KMS-11 (cell line): ENCODE measurements at regions not wholly inside any gene's neighbourhood (a gene's known extent, or its start where the extent isn't known, plus 50 kb on each side); places are given as distances from the start of the nearest gene placed in this dataset.

Source experiments
- H2AFZ ChIP-seq: fragments of 200-600 bp; sonication (generic); 2 replicates; pipeline ENCODE4 v1.6.1; 2016; ENCODE audit warnings: antibody characterized with exemption, mixed run types, low read depth
- H3K27ac ChIP-seq: fragments of 200-600 bp; sonication (generic); 2 replicates; pipeline ENCODE4 v1.6.1; 2016; ENCODE audit warnings: mild to moderate bottlenecking, mixed run types
- H3K27me3 ChIP-seq: fragments of 200-600 bp; sonication (generic); 2 replicates; pipeline ENCODE4 v1.6.1; 2017; ENCODE audit warnings: mild to moderate bottlenecking, low read depth, mixed run types, moderate library complexity; ENCODE audit not compliant: insufficient read depth
- H3K36me3 ChIP-seq: fragments of 200-600 bp; sonication (generic); 2 replicates; pipeline ENCODE4 v1.6.1; 2017; ENCODE audit warnings: mild to moderate bottlenecking, mixed run types; ENCODE audit not compliant: insufficient read depth
- H3K4me1 ChIP-seq: fragments of 200-600 bp; sonication (generic); 2 replicates; pipeline ENCODE4 v1.6.1; 2016; ENCODE audit warnings: mild to moderate bottlenecking, low read depth, mixed run types; ENCODE audit not compliant: poor library complexity, severe bottlenecking
- H3K4me2 ChIP-seq: fragments of 200-600 bp; sonication (generic); 2 replicates; pipeline ENCODE4 v1.7.0; 2016; ENCODE audit warnings: mild to moderate bottlenecking, mixed run types
- H3K4me3 ChIP-seq: fragments of 200-600 bp; sonication (generic); IDR thresholded peaks from 2 replicates; pipeline ENCODE4 v1.6.1; 2017; ENCODE audit warnings: low read depth, low read length, mixed read lengths; ENCODE audit not compliant: insufficient read depth
- H3K79me2 ChIP-seq: fragments of 200-600 bp; sonication (generic); 2 replicates; pipeline ENCODE4 v1.6.1; 2016; ENCODE audit warnings: low read depth, mixed run types; ENCODE audit not compliant: insufficient read depth
- H3K9ac ChIP-seq: fragments of 200-600 bp; sonication (generic); 2 replicates; pipeline ENCODE4 v1.6.1; 2016; ENCODE audit warnings: mild to moderate bottlenecking, mixed run types
- H4K20me1 ChIP-seq: fragments of 200-600 bp; sonication (generic); 2 replicates; pipeline ENCODE4 v1.6.1; 2016; ENCODE audit warnings: mild to moderate bottlenecking, mixed run types; ENCODE audit not compliant: insufficient read depth
- CTCF ChIP-seq: fragments of 200-600 bp; sonication (generic); conservative IDR thresholded peaks from 2 replicates; pipeline ENCODE4 v1.6.1; 2017; ENCODE audit warnings: low read depth, mild to moderate bottlenecking, antibody characterized with exemption, low read length, moderate library complexity, mixed read lengths

DNA sequence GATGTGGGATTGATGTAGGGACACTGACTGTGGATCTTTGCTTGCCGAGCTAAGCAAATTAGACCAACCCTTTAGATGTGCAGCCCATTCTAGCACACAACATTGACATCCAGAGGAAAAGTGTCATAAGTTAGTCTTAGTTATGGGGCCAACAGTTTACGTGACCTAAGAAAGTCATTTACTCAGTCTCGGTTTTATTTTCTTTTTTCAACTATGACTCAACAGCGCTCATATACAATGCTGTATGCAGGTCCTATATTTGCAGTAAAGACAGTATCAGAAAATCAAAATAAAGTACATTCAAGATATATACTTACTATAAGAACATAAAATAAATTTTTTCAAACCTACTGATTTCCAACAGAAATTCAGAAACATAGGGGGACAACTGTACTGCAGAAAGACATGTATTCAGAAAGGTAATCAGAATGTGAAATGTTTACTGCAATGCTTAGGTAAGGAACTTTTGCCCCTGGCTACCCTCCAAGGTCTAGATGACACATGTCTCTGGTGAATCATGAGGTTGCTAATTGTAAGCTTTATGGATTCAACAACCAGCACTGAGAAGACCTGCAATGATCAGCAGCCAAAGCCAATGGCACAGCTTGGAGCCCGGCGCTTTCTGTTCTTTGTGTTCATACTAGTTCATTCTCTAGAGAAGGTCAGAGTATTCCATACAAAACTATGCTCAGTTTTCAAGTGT is 317.5 kb upstream of the CNTN6 start:
- Histone ChIP-seq H3K4me3 (no peak overlapping the region), H3K27me3 (no peaks in the 10 kb centered on the region), H3K9ac (no peak overlapping the region), H2AFZ (no peak overlapping the region), H4K20me1 (no peaks in the 10 kb centered on the region), H3K27ac (no peak overlapping the region), H3K79me2 (no peaks in the 10 kb centered on the region), H3K36me3 (no peaks in the 10 kb centered on the region), H3K4me2 (no peak overlapping the region), H3K4me1 (no peaks in the 10 kb centered on the region)
- no peak for TF ChIP-seq CTCF

- Histone ChIP-seq H4K20me1 (no peaks in the 10 kb centered on the region), H3K4me1 (no peaks in the 10 kb centered on the region), H3K4me3 (no peak overlapping the region), H2AFZ (no peak overlapping the region), H3K36me3 (no peaks in the 10 kb centered on the region), H3K9ac (no peak overlapping the region), H3K27ac (no peak overlapping the region), H3K27me3 (no peaks in the 10 kb centered on the region), H3K4me2 (no peak overlapping the region), H3K79me2 (no peaks in the 10 kb centered on the region)
- no peak for TF ChIP-seq CTCF
Measured at GRCh38 chr3:780505-780904, 312.3 kb upstream of the CNTN6 start.

- Histone ChIP-seq H3K4me2 (no peak overlapping the region), H3K9ac (no peak overlapping the region), H3K27ac (no peak overlapping the region), H2AFZ (no peak overlapping the region), H3K27me3 (no peaks in the 10 kb centered on the region), H4K20me1 (no peaks in the 10 kb centered on the region), H3K4me3 (no peak overlapping the region), H3K4me1 (no peaks in the 10 kb centered on the region), H3K79me2 (no peaks in the 10 kb centered on the region), H3K36me3 (no peaks in the 10 kb centered on the region)
- no peak for TF ChIP-seq CTCF
Measured at GRCh38 chr3:791442-791841, 301.4 kb upstream of the CNTN6 start.

DNA sequence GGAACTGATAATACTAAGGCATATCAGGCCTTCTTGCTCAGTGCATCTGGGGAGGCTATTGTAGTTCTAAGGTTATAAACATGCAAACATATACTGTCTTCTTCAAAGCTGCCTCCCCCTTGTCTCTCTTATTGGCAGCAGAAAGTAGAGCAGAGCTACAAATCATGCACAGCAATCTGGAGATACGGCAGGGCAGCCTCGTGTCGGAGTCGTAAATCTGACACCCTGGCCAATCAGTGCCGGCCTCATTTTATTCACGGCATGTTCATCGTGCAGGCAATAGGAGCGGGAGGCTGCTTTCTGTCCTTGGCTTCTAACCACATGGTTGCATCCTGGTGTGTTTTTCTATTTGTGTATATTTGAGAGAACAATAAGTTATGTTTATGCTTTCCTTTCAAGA is 300.2 kb upstream of the CNTN6 start:
- Histone ChIP-seq H3K9ac (no peak overlapping the region), H4K20me1 (no peaks in the 10 kb centered on the region), H3K4me2 (no peak overlapping the region), H3K27me3 (no peaks in the 10 kb centered on the region), H3K4me1 (no peaks in the 10 kb centered on the region), H3K36me3 (no peaks in the 10 kb centered on the region), H3K79me2 (no peaks in the 10 kb centered on the region), H3K4me3 (no peak overlapping the region), H2AFZ (no peak overlapping the region), H3K27ac (no peak overlapping the region)
- TF ChIP-seq CTCF: no peak
